A549 (cell line): ENCODE measurements at regions not wholly inside any gene's neighbourhood (a gene's known extent, or its start where the extent isn't known, plus 50 kb on each side); places are given as distances from the start of the nearest gene placed in this dataset.

Experiments
- ATAC-seq, 2 experiments: fragments of 200-7000 bp in 1 of 2; fragments of >200 bp in 1 of 2; cut with Nextera tagmentation in 1 of 2; cut with Tn5 transposase in 1 of 2; 3 replicates each; pipeline versions ENCODE4 v1.8.0 to v1.9.1; 2018 to 2020; ENCODE audit warnings: mild to moderate bottlenecking in 1 of 2, moderate library complexity in 1 of 2
- CTCF ChIA-PET: fragments of 300-600 bp; sonication (Branson Sonifier 250); formaldehyde crosslinking; extraction: SDS; loops from one replicate; lab custom pipeline; 2021; ENCODE audit warnings: antibody characterized with exemption, inconsistent platforms; lab: Yijun Ruan, JAX
- POLR2A ChIA-PET: fragments of 350-600 bp; formaldehyde crosslinking; extraction: SDS; loops from one replicate; lab custom pipeline; 2021; ENCODE audit warnings: antibody characterized with exemption, inconsistent platforms; lab: Yijun Ruan, JAX
- DNase-seq, 2 experiments: peaks; one replicate each; pipeline versions ENCODE4 v3.0.0 to v3.0.0-alpha.2; 2011 to 2016; ENCODE audit warnings: low read depth in 1 of 2, low spot score in 1 of 2
- FAIRE-seq: peaks from 2 replicates; lab custom pipeline; 2011; peaks lifted over from hg19 to GRCh38; lab: Jason Lieb, UNC
- H3K27ac ChIP-seq, 2 experiments: fragments of >200 bp; sonication (Bioruptor Twin); formaldehyde crosslinking; 3 replicates each; pipeline ENCODE4 v1.5.1; 2016 to 2017
- H3K4me1 ChIP-seq: fragments of >200 bp; sonication (Bioruptor Twin); formaldehyde crosslinking; 3 replicates; pipeline ENCODE4 v1.6.1; 2016
- H3K4me2 ChIP-seq: fragments of >200 bp; sonication (Bioruptor Twin); formaldehyde crosslinking; 3 replicates; pipeline ENCODE4 v1.6.1; 2016
- H3K4me3 ChIP-seq: fragments of >200 bp; sonication (Bioruptor Twin); formaldehyde crosslinking; 3 replicates; pipeline ENCODE4 v1.5.1; 2016
- H3K9me3 ChIP-seq: fragments of >200 bp; sonication (Bioruptor Twin); formaldehyde crosslinking; 3 replicates; pipeline ENCODE4 v1.6.1; 2016
- ATOH8 ChIP-seq: fragments of 250-450 bp; sonication (Bioruptor Pico); IDR thresholded peaks from 2 replicates; pipeline ENCODE4 v1.5.0; 2020; ENCODE audit warnings: low read depth, mild to moderate bottlenecking, moderate library complexity
- BHLHE40 ChIP-seq: IDR thresholded peaks from 2 replicates; pipeline ENCODE4 v1.6.1; 2012; ENCODE audit warnings: low read depth, low read length, inconsistent platforms
- CBX2 ChIP-seq: fragments of 200-600 bp; sonication (generic); IDR thresholded peaks from 2 replicates; pipeline ENCODE4 v1.6.1; 2016; ENCODE audit warnings: low read depth, mild to moderate bottlenecking, borderline replicate concordance
- EP300 ChIP-seq, 2 experiments: fragments of >200 bp; sonication (Bioruptor Twin); formaldehyde crosslinking; IDR thresholded peaks; 2 replicates in 1 of 2; 3 replicates in 1 of 2; pipeline ENCODE4 v1.6.1; 2016 to 2017
- FOSB ChIP-seq: fragments of 250-450 bp; sonication (Bioruptor Pico); IDR thresholded peaks from 2 replicates; pipeline ENCODE4 v1.5.0; 2020; ENCODE audit warnings: mild to moderate bottlenecking, moderate library complexity
- FOSL2 ChIP-seq, 2 experiments: fragments of 450-650 bp in 1 of 2; fragments of >200 bp in 1 of 2; sonication (Bioruptor Twin) in 1 of 2; formaldehyde crosslinking; IDR thresholded peaks; 2 replicates each; pipeline versions ENCODE4 v1.5.0 to v1.6.1; 2016 to 2020; ENCODE audit warnings: mild to moderate bottlenecking in 1 of 2, moderate library complexity in 1 of 2
- HDAC2 ChIP-seq: fragments of 200-600 bp; sonication (generic); IDR thresholded peaks from 2 replicates; pipeline ENCODE4 v1.6.1; 2016
- HOXB5 ChIP-seq: fragments of 250-450 bp; sonication (Bioruptor Pico); IDR thresholded peaks from 2 replicates; pipeline ENCODE4 v1.5.0; 2020; ENCODE audit warnings: mild to moderate bottlenecking, moderate library complexity
- JUN ChIP-seq, 2 experiments: fragments of >200 bp; sonication (Bioruptor Twin); formaldehyde crosslinking; IDR thresholded peaks; 2 replicates in 1 of 2; 3 replicates in 1 of 2; pipeline ENCODE4 v1.6.1; 2016 to 2017
- JUNB ChIP-seq: fragments of >200 bp; sonication (Bioruptor Twin); formaldehyde crosslinking; IDR thresholded peaks from 2 replicates; pipeline ENCODE4 v1.6.1; 2016
- KDM5A ChIP-seq: fragments of 200-600 bp; sonication (generic); IDR thresholded peaks from 2 replicates; pipeline ENCODE4 v1.6.1; 2016; ENCODE audit warnings: antibody characterized with exemption, mild to moderate bottlenecking
- MAFK ChIP-seq: fragments of 450-650 bp; IDR thresholded peaks from 2 replicates; pipeline ENCODE4 v1.6.1; 2014; ENCODE audit not compliant: partially characterized antibody
- MAX ChIP-seq: IDR thresholded peaks from 2 replicates; pipeline ENCODE4 v1.6.1; 2012
- MAZ ChIP-seq: fragments of 150-350 bp; IDR thresholded peaks from 2 replicates; pipeline ENCODE4 v1.6.1; 2014; ENCODE audit warnings: antibody characterized with exemption, low read depth, low read length, borderline replicate concordance
- MYC ChIP-seq: IDR thresholded peaks from 2 replicates; pipeline ENCODE4 v1.6.1; 2012; ENCODE audit warnings: mild to moderate bottlenecking, inconsistent platforms, low read length, improper control_type of control experiment, borderline replicate concordance
- NPAS2 ChIP-seq: fragments of 250-450 bp; sonication (Bioruptor Pico); IDR thresholded peaks from 2 replicates; pipeline ENCODE4 v1.8.0; 2022; ENCODE audit warnings: mild to moderate bottlenecking, moderate library complexity, borderline replicate concordance
- PHF8 ChIP-seq: fragments of 200-600 bp; sonication (generic); IDR thresholded peaks from 2 replicates; pipeline ENCODE4 v1.6.1; 2016; ENCODE audit warnings: low read depth, mild to moderate bottlenecking, antibody characterized with exemption, moderate library complexity, borderline replicate concordance
- POLR2A ChIP-seq: IDR thresholded peaks from 2 replicates; pipeline ENCODE4 v1.6.1; 2012; ENCODE audit warnings: mild to moderate bottlenecking, low read length
- POLR2AphosphoS2 ChIP-seq: conservative IDR thresholded peaks from 2 replicates; pipeline ENCODE4 v1.6.1; 2012; ENCODE audit warnings: low read length, improper control_type of control experiment, inconsistent platforms
- RAD21 ChIP-seq, 2 experiments: fragments of >200 bp in 1 of 2; sonication (Bioruptor Twin) in 1 of 2; formaldehyde crosslinking in 1 of 2; IDR thresholded peaks in 1 of 2; conservative IDR thresholded peaks in 1 of 2; 2 replicates in 1 of 2; 3 replicates in 1 of 2; pipeline ENCODE4 v1.6.1; 2012 to 2018; ENCODE audit warnings: inconsistent platforms in 1 of 2
- RARB ChIP-seq: fragments of 250-450 bp; sonication (Bioruptor Pico); IDR thresholded peaks from 2 replicates; pipeline ENCODE4 v1.8.0; 2021; ENCODE audit warnings: mild to moderate bottlenecking, moderate library complexity
- RFX5 ChIP-seq: fragments of 450-650 bp; IDR thresholded peaks from 2 replicates; pipeline ENCODE4 v1.7.1; 2014; ENCODE audit warnings: antibody characterized with exemption, mild to moderate bottlenecking, moderate library complexity
- SMC3 ChIP-seq: fragments of >200 bp; sonication (Bioruptor Twin); formaldehyde crosslinking; IDR thresholded peaks from 3 replicates; pipeline ENCODE4 v1.6.1; 2018; ENCODE audit warnings: inconsistent platforms
- SREBF2 ChIP-seq: fragments of 450-650 bp; IDR thresholded peaks from 2 replicates; pipeline ENCODE4 v1.6.1; 2014; ENCODE audit warnings: mild to moderate bottlenecking, moderate library complexity
- TFCP2L1 ChIP-seq: fragments of 250-450 bp; sonication (Bioruptor Pico); IDR thresholded peaks from 2 replicates; pipeline ENCODE4 v1.5.0; 2021; ENCODE audit warnings: mild to moderate bottlenecking
- ZC3H11A ChIP-seq: fragments of 450-650 bp; IDR thresholded peaks from 2 replicates; pipeline ENCODE4 v1.6.1; 2014; ENCODE audit warnings: antibody characterized with exemption, mild to moderate bottlenecking
- ZSCAN20 ChIP-seq: fragments of 250-450 bp; sonication (Bioruptor Pico); IDR thresholded peaks from 2 replicates; pipeline ENCODE4 v1.8.0; 2022; ENCODE audit warnings: mild to moderate bottlenecking, moderate library complexity
- WGBS: methylation state at CpG from one replicate; pipeline ENCODE4 v1.1.6; 2017; ENCODE audit errors: missing lambda C conversion rate; 5-methylcytosine and 5-hydroxymethylcytosine counted together
- TF ChIP-seq, protein P1 (sequence below): fragments of 200-600 bp; sonication (generic); IDR thresholded peaks from 2 replicates; pipeline ENCODE4 v1.6.1; 2016; ENCODE audit warnings: antibody characterized with exemption, mild to moderate bottlenecking, moderate library complexity
- TF ChIP-seq, protein P2 (sequence below): fragments of >200 bp; sonication (Bioruptor Twin); formaldehyde crosslinking; IDR thresholded peaks from 3 replicates; pipeline ENCODE4 v1.6.1; 2016
- TF ChIP-seq, protein P3 (sequence below): fragments of >200 bp; sonication (Bioruptor Twin); formaldehyde crosslinking; IDR thresholded peaks from 3 replicates; pipeline ENCODE4 v1.5.1; 2016

- no peak for DNase-seq
- TF ChIP-seq KDM5A: no peak
- no peak for TF ChIP-seq RAD21 (conservative IDR thresholded peaks at IDR 0.05 in 1 of 2, IDR thresholded peaks at IDR 0.05 in 1 of 2)
- TF ChIP-seq, protein P1, sequence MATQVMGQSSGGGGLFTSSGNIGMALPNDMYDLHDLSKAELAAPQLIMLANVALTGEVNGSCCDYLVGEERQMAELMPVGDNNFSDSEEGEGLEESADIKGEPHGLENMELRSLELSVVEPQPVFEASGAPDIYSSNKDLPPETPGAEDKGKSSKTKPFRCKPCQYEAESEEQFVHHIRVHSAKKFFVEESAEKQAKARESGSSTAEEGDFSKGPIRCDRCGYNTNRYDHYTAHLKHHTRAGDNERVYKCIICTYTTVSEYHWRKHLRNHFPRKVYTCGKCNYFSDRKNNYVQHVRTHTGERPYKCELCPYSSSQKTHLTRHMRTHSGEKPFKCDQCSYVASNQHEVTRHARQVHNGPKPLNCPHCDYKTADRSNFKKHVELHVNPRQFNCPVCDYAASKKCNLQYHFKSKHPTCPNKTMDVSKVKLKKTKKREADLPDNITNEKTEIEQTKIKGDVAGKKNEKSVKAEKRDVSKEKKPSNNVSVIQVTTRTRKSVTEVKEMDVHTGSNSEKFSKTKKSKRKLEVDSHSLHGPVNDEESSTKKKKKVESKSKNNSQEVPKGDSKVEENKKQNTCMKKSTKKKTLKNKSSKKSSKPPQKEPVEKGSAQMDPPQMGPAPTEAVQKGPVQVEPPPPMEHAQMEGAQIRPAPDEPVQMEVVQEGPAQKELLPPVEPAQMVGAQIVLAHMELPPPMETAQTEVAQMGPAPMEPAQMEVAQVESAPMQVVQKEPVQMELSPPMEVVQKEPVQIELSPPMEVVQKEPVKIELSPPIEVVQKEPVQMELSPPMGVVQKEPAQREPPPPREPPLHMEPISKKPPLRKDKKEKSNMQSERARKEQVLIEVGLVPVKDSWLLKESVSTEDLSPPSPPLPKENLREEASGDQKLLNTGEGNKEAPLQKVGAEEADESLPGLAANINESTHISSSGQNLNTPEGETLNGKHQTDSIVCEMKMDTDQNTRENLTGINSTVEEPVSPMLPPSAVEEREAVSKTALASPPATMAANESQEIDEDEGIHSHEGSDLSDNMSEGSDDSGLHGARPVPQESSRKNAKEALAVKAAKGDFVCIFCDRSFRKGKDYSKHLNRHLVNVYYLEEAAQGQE: no peak
- no peak for TF ChIP-seq JUNB
- TF ChIP-seq TFCP2L1 (CRISPR knock-in tag): no peak
- no peak for TF ChIP-seq PHF8
- TF ChIP-seq, protein P2, sequence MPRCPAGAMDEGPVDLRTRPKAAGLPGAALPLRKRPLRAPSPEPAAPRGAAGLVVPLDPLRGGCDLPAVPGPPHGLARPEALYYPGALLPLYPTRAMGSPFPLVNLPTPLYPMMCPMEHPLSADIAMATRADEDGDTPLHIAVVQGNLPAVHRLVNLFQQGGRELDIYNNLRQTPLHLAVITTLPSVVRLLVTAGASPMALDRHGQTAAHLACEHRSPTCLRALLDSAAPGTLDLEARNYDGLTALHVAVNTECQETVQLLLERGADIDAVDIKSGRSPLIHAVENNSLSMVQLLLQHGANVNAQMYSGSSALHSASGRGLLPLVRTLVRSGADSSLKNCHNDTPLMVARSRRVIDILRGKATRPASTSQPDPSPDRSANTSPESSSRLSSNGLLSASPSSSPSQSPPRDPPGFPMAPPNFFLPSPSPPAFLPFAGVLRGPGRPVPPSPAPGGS: no peak
- no peak for TF ChIP-seq RARB
- no peak for TF ChIP-seq POLR2A
- no peak for TF ChIP-seq MAX
- no peak for TF ChIP-seq HDAC2
- TF ChIP-seq BHLHE40: no peak
- no peak for TF ChIP-seq EP300 (IDR thresholded peaks at IDR 0.05)
- no peak for TF ChIP-seq FOSB (CRISPR knock-in tag)
- TF ChIP-seq NPAS2 (CRISPR knock-in tag): no peak
- no peak for TF ChIP-seq JUN (IDR thresholded peaks at IDR 0.05)
- no peak for TF ChIP-seq CBX2
- TF ChIP-seq RFX5: no peak
- no peak for TF ChIP-seq MYC
- no peak for TF ChIP-seq MAFK
- Histone ChIP-seq H3K4me2 (no peak overlapping the region), H3K4me3 (no peak overlapping the region), H3K27ac (no peak overlapping the region), H3K4me1 (no peaks in the 10 kb centered on the region), H3K9me3 (no peaks in the 10 kb centered on the region)
- CTCF ChIA-PET: no interaction called here
- POLR2A ChIA-PET: no interaction called here
- no peak for FAIRE-seq
- WGBS: 77% methylated on average over 18 of the region's 29 CpGs
- no peak for ATAC-seq
These were observed 639.7 kb downstream of the TBC1D22A start for GRCh38 chr22:47401976-47402770.

DNA sequence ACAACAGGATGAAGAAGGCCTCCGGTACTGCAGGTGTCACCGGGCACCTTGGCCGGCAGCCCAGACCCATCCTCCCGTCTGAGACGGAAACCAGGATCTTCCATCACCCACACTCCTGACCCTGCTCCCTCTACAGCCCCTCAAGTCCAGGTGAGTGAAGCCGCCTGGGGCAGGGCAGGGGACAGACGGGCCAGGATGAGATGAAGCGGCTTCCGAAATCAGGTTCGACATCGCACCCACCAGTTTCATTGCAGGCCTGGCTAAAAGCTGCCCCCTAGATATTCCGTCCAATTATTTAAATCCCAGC is 639.1 kb downstream of the TBC1D22A start:
- FAIRE-seq (no peak), ATAC-seq (no peak), DNase-seq (no peak)
- Histone ChIP-seq H3K4me1 (no peaks in the 10 kb centered on the region), H3K9me3 (no peaks in the 10 kb centered on the region), H3K27ac (no peak overlapping the region), H3K4me3 (no peak overlapping the region), H3K4me2 (no peak overlapping the region)
- ChIA-PET CTCF (no interaction called here), POLR2A (no interaction called here)
- 92% methylated on average over 9 of the region's 12 CpGs for WGBS
- TF ChIP-seq ZSCAN20 (CRISPR knock-in tag): no peak
- no peak for TF ChIP-seq FOSL2 (IDR thresholded peaks at IDR 0.05)
- TF ChIP-seq FOSL2 (CRISPR knock-in tag; IDR thresholded peaks at IDR 0.05): no peak
- TF ChIP-seq MAZ: no peak
- no peak for TF ChIP-seq NPAS2 (CRISPR knock-in tag)
- no peak for TF ChIP-seq POLR2A
- TF ChIP-seq EP300 (IDR thresholded peaks at IDR 0.05): no peak
- TF ChIP-seq, protein P2: no peak
- no peak for TF ChIP-seq SREBF2
- no peak for TF ChIP-seq RFX5
- TF ChIP-seq ATOH8 (CRISPR knock-in tag): no peak
- no peak for TF ChIP-seq POLR2AphosphoS2
- TF ChIP-seq, protein P3, sequence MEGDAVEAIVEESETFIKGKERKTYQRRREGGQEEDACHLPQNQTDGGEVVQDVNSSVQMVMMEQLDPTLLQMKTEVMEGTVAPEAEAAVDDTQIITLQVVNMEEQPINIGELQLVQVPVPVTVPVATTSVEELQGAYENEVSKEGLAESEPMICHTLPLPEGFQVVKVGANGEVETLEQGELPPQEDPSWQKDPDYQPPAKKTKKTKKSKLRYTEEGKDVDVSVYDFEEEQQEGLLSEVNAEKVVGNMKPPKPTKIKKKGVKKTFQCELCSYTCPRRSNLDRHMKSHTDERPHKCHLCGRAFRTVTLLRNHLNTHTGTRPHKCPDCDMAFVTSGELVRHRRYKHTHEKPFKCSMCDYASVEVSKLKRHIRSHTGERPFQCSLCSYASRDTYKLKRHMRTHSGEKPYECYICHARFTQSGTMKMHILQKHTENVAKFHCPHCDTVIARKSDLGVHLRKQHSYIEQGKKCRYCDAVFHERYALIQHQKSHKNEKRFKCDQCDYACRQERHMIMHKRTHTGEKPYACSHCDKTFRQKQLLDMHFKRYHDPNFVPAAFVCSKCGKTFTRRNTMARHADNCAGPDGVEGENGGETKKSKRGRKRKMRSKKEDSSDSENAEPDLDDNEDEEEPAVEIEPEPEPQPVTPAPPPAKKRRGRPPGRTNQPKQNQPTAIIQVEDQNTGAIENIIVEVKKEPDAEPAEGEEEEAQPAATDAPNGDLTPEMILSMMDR: no peak
- no peak for TF ChIP-seq ZC3H11A
- TF ChIP-seq SMC3: no peak
- TF ChIP-seq HOXB5: no peak
